ENCODE measurements at regions not wholly inside any gene's neighbourhood (a gene's known extent, or its start where the extent isn't known, plus 50 kb on each side); places are given as distances from the start of the nearest gene placed in this dataset.
"Not testable (repeated sequence)": the region's sequence is repeated elsewhere in the genome, so short reads cannot be mapped to it uniquely, and the experiment has no call there.

DNA sequence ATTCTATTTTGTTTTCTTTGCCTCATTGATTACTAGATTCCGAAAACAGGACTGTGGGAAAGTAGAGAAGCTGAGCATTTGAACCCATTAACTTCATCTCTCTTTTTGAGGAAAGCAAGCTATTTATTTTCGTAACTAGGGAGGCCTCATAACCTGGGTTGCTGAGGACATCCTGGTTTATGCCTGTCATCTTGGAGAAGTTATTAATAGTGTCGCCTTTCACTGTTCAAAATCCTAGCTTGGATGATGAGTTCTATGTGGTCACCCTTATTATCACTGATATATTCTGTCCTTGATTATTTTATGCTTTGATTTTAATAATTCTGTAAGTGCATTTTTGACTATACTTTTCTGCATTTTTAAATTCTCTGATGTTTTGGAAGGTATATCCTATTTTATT is 89.3 kb upstream of the GOLGA6L4 start:
- not testable (repeated sequence) for TF ChIP-seq EZH2 (IDR thresholded peaks at IDR 0.05; ENCODE audit: low read depth)
- TF ChIP-seq, protein P1, sequence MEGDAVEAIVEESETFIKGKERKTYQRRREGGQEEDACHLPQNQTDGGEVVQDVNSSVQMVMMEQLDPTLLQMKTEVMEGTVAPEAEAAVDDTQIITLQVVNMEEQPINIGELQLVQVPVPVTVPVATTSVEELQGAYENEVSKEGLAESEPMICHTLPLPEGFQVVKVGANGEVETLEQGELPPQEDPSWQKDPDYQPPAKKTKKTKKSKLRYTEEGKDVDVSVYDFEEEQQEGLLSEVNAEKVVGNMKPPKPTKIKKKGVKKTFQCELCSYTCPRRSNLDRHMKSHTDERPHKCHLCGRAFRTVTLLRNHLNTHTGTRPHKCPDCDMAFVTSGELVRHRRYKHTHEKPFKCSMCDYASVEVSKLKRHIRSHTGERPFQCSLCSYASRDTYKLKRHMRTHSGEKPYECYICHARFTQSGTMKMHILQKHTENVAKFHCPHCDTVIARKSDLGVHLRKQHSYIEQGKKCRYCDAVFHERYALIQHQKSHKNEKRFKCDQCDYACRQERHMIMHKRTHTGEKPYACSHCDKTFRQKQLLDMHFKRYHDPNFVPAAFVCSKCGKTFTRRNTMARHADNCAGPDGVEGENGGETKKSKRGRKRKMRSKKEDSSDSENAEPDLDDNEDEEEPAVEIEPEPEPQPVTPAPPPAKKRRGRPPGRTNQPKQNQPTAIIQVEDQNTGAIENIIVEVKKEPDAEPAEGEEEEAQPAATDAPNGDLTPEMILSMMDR (conservative IDR thresholded peaks at IDR 0.05), result not testable (repeated sequence)

Measured in PC-9 (cell line).